ENCODE measurements at regions not wholly inside any gene's neighbourhood (a gene's known extent, or its start where the extent isn't known, plus 50 kb on each side); places are given as distances from the start of the nearest gene placed in this dataset.

GRCh38 chr6:22401206-22401605 is 104.4 kb upstream of the PRL start:
- no peak for DNase-seq (ENCODE audit: low spot score)

DNA sequence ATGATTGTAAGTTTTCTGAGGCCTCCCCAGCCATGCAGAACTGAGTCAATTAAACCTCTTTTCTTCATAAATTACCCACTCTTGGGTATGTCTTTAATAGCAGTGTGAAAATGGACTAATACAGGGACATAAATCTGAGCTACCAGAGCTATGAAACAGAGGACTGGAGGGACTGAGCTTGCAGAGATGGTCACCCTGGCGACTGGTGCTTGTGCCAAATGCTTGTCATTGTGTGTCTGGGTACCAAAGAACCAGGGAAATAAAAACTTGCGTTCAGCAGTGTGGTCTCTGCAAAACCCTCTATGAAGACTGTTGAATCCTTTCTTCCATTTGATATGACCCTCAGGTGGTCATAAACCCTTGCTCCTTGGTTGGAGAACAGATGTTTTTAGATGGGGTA is 105.1 kb upstream of the PRL start:
- DNase-seq (ENCODE audit: low spot score) = no peak

GRCh38 chr6:22409486-22409885 is 112.7 kb upstream of the PRL start:
- DNase-seq (ENCODE audit: low spot score) = no peak

DNA sequence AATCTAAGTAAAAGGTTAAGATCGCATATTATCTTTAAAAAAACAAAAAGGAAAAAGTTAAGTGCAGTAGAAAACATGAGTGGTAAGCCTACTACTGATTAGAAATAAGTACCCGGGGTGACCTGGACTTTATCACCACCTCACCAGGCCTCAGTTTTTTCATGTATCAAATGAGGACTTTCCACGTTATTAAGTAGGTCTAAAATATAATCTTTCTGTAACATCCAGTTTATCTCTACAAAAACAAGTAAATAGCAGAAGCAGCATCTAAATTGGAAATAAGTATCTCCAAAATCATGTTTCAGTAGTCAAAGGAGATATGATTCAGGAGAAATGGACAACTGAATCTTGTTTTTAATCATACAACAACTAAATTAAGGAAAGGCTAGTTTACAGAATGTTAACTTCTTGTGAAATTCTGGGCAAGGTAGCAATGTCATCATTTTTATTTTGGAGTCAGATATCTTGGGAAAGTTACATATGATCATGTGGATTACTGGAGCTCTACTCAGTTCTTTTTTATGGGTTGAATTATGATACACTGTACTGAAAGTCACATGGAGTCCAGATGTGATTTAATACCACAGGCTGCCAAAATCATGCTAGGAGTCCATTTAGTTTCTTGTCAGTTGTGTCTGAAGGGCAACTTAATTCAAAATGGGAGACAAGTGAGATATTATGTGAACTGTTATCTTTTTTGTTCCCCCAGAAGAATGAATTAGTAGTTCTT is 114.7 kb upstream of the PRL start:
- DNase-seq (ENCODE audit: low spot score) = no peak

GRCh38 chr6:22412994-22413393 is 116.2 kb upstream of the PRL start:
- no peak for DNase-seq (ENCODE audit: low spot score)

GRCh38 chr6:22413681-22414311 is 117.0 kb upstream of the PRL start:
- DNase-seq (ENCODE audit: low spot score) = no peak

GRCh38 chr6:22418714-22419113 is 121.9 kb upstream of the PRL start:
- DNase-seq (ENCODE audit: low spot score) = no peak

GRCh38 chr6:22421198-22421597 is 124.4 kb upstream of the PRL start:
- no peak for DNase-seq (ENCODE audit: low spot score)

DNA sequence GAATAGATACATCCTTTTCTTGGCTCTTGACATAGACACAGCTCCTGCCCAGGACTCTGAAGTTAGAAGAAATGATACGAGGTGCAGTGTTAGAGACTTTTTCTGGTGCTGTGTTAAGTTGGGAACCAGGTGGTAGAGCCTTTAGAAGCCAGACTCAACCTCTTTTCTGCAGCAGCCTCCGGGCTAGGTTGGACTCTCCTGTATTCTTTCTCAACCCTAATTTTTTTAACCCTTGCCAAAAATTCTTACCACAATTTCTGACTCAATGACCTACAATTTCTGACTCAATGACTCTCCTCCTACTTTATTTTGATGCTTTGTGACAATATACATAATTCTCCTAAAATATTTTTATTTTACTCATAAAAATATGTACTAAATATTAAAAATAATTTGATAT is 127.4 kb upstream of the PRL start:
- no peak for DNase-seq (ENCODE audit: low spot score)

DNA sequence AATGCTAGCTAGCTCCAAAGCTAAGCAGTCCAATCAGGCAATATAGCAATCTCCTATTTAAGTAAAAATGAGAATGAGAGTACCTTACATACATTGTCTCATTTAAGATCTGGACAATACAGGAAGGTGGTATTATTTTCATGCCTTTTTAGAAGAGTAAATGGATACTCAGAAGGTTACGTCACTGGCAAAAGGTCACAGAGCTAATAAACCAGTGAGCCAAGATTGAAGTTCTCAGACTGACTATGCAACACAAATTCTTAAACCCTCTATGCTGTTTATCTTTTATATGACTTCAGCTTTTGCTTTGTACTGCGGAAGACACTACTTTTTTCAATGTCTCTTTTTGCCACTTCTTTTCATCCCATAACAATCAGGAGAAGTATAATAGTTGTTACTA is 135.2 kb upstream of the PRL start:
- DNase-seq (ENCODE audit: low spot score) = no peak

GRCh38 chr6:22433745-22434144 is 135.6 kb upstream of the HDGFL1 start:
- DNase-seq (ENCODE audit: low spot score) = no peak

- no peak for DNase-seq (ENCODE audit: low spot score)
Measured at GRCh38 chr6:22435151-22435550, 134.2 kb upstream of the HDGFL1 start.

DNA sequence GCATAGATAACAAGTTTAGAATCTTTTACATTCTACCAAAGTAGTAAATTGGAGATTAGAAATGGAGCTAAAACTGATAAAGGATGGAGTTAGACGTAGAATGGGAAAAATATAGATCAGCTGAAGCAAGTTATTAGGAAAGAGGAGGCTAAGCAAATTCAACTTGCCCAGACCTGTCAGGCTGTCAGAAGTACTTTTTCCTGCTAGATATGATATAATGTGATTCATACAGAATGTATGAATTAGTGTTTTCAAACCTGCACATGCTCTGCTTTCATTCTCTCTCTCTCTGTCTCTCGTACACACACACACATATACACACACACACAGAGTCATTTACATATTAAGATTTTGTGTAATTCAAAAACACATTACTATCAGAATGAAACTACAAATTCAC is 133.2 kb upstream of the HDGFL1 start:
- DNase-seq (ENCODE audit: low spot score) = no peak

GRCh38 chr6:22437665-22438064 is 131.7 kb upstream of the HDGFL1 start:
- DNase-seq (ENCODE audit: low spot score) = no peak

- no peak for DNase-seq (ENCODE audit: low spot score)
Measured at GRCh38 chr6:22442826-22443225, 126.5 kb upstream of the HDGFL1 start.

DNA sequence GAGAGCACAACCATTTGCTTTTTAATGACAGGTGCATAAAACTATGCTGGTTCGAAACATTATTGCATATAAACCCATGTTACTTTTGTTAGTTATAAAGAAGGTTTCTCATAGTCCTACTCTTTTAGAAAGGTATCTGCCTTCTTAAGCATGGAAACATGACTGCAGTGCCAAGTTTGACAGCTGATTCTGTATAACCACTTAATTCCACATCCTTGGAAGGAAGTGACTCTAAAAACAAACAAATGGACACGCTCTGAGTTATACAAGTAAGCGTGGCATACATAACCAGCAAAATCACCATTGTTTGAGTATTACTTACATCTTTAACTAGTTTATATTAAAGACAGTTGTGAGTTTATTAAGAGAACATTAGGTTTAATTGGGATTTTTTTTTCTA is 125.0 kb upstream of the HDGFL1 start:
- DNase-seq (ENCODE audit: low spot score) = no peak

DNA sequence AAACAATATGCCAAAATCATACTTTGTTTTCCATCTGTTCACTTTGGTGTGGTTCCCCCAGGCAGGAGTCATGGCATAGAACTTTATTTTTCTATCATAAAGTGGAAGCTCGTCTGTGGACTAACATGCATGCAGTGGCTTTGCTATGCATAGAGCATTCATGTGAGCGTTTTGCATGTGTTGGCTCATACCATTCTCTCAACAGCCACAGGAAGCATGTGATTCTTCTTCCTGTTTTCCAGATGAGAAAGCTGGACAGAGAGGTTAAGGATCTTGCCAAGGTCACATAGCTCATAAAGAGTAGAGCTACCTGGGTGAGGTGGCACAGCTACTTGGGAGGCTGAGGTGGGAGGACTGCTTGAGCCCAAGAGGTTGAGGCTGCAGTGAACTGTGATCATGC is 123.4 kb upstream of the HDGFL1 start:
- no peak for DNase-seq (ENCODE audit: low spot score)

DNA sequence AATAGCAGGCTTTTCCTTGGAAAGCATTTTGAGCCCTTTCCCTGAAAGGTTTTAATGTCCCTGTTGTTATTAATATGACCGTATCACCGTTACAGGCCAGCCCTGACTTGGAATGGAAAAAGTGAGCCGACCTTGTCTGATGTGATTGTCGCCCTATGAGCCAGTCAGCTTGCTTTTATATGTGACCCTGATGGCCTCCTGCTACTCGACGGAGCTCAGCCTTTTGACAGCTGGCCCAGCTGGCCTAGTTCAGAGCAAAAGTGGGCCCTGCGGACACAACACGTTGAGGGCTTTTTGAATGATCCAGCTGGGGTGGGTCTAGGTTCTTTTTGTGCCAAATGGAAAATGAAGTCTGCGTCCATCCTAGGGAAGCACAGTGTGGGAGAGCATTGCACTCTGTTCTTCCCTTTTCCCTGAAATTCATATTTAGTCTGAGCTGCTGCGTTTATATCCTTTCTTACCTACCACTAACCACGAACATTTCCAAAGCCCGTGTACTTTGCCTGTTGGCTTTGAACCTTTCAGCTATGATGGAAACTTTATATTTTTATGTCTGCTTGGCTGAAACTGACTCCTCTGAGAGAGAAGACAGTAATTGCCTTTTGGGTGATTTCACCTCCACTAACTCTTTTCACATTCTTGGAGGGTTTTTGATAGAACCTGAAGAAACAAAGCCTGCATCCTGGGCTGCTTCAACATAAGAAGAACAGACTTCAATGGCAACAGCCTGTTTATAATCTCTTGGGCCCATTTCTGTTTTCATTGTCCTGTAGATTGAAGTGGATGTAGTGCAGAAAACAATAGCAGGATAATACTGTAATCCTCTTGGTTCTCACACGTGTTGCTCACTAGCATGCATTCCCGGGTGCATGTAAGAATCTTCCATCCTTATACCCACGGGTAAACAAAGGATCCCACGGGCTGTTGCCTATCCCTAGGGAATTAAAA is 121.8 kb upstream of the HDGFL1 start:
- DNase-seq (ENCODE audit: low spot score) = peak; percentile 80

DNA sequence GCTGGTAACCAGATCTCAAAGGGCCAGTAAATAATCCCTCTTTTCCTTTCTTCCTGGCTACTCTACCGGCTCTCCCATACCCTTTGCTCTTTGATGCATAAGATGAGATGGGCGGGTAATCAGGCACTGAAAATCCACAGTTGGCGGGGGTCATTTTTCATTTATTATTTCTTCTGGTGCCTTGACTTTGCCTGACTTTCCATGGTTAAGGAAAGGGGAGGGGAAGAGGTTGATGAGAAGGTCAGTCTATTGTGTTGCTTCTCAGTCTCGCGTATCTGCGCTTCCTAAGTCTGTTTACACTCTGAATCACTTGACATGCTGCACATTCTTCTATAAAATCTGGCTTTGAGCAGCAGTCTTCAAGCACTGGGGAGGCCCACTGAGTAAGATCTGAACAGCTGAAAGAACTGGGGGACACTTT is 121.1 kb upstream of the HDGFL1 start:
- no peak for DNase-seq (ENCODE audit: low spot score)

- no peak for DNase-seq (ENCODE audit: low spot score)
Measured at GRCh38 chr6:22451962-22452361, 117.4 kb upstream of the HDGFL1 start.

DNA sequence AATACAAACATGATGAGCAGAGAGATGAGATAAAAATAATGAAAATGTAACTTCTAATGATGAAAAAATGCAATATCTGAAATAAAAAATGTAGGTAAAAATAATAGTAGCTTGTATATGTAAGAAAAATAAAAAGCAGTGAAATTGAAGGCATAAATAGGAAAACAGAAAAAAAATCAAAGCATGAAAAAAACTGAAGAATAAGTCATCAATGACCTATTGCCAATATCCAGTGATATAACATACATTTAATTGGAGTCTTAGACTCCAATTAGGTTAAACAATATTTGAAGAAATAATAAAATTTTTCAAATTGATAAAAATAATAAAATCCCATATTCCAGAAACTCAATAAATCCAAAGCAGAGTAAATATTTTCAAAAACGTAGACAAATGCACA is 114.0 kb upstream of the HDGFL1 start:
- no peak for DNase-seq (ENCODE audit: low spot score)

- DNase-seq (ENCODE audit: low spot score) = no peak
Measured at GRCh38 chr6:22457996-22458395, 111.4 kb upstream of the HDGFL1 start.
